ENCODE measurements at regions not wholly inside any gene's neighbourhood (a gene's known extent, or its start where the extent isn't known, plus 50 kb on each side); places are given as distances from the start of the nearest gene placed in this dataset.
"Not testable (repeated sequence)": the region's sequence is repeated elsewhere in the genome, so short reads cannot be mapped to it uniquely, and the experiment has no call there.

GRCh38 chr7:130854481-130854880 lies 120.5 kb upstream of the KLF14 start:
- no peaks in the 10 kb centered on the region for H3K4me1 ChIP-seq (ENCODE audit: control extremely low read depth in 1 of 4, control insufficient read depth in 4 of 4, insufficient read depth in 4 of 4, low read length in 3 of 4)
- H3K27me3 ChIP-seq (replicated peaks in 2 of 5; ENCODE audit: control insufficient read depth in 4 of 5, insufficient read depth in 5 of 5, low read length in 4 of 5) = no peaks in the 10 kb centered on the region
- peaks cover 4 to 33% (median 10%) of the 10 kb centered on the region in 5 experiments for H3K9me3 ChIP-seq (ENCODE audit: control extremely low read depth in 1 of 5, control insufficient read depth in 4 of 5, insufficient read depth in 2 of 5, low read depth in 1 of 5, low read length in 4 of 5)
- H3K27ac ChIP-seq (ENCODE audit: insufficient read depth in 1 of 2, low read depth in 1 of 2, low read length in 2 of 2, poor library complexity in 1 of 2, severe bottlenecking in 2 of 2) = no peak overlapping the region
- no peak for DNase-seq
- no CpG with 5 or more reads among the region's 1 CpG for WGBS (ENCODE audit: insufficient coverage)
- ChIA-PET POLR2A (no interaction called here), CTCF (interaction anchor here (1.9 kb wide), 1 partner anchor 12 kb away, joined by 8 read pairs; no protein-coding TSS in a partner anchor)
- no peak overlapping the region for H3K4me3 ChIP-seq (ENCODE audit: control insufficient read depth in 1 of 7, extremely low read depth in 1 of 7, insufficient read depth in 4 of 7, low read depth in 2 of 7, low read length in 6 of 7)
- peaks cover 4 to 9% (median 7%) of the 10 kb centered on the region in 4 experiments for H3K36me3 ChIP-seq (ENCODE audit: control insufficient read depth in 4 of 4, insufficient read depth in 4 of 4, low read length in 3 of 4)

GRCh38 chr7:130856866-130857265 lies 122.9 kb upstream of the KLF14 start:
- Histone ChIP-seq H3K27me3 (replicated peaks in 2 of 5; ENCODE audit: control insufficient read depth in 4 of 5, insufficient read depth in 5 of 5, low read length in 4 of 5) (no peaks in the 10 kb centered on the region), H3K9me3 (ENCODE audit: control extremely low read depth in 1 of 5, control insufficient read depth in 4 of 5, insufficient read depth in 2 of 5, low read depth in 1 of 5, low read length in 4 of 5) (peaks cover 5 to 46% (median 17%) of the 10 kb centered on the region in 5 experiments), H3K36me3 (ENCODE audit: control insufficient read depth in 4 of 4, insufficient read depth in 4 of 4, low read length in 3 of 4) (peaks cover 4 to 14% (median 7%) of the 10 kb centered on the region in 4 experiments), H3K4me3 (ENCODE audit: control insufficient read depth in 1 of 7, extremely low read depth in 1 of 7, insufficient read depth in 4 of 7, low read depth in 2 of 7, low read length in 6 of 7) (no peak overlapping the region), H3K4me1 (ENCODE audit: control extremely low read depth in 1 of 4, control insufficient read depth in 4 of 4, insufficient read depth in 4 of 4, low read length in 3 of 4) (no peaks in the 10 kb centered on the region), H3K27ac (ENCODE audit: insufficient read depth in 1 of 2, low read depth in 1 of 2, low read length in 2 of 2, poor library complexity in 1 of 2, severe bottlenecking in 2 of 2) (no peak overlapping the region)
- ChIA-PET CTCF (no interaction called here), POLR2A (no interaction called here)
- no peak for DNase-seq

- Histone ChIP-seq H3K36me3 (ENCODE audit: control insufficient read depth in 4 of 4, insufficient read depth in 4 of 4, low read length in 3 of 4) (peaks cover 3 to 14% (median 7%) of the 10 kb centered on the region in 4 experiments), H3K9me3 (ENCODE audit: control extremely low read depth in 1 of 5, control insufficient read depth in 4 of 5, insufficient read depth in 2 of 5, low read depth in 1 of 5, low read length in 4 of 5) (peaks cover 5 to 42% (median 14%) of the 10 kb centered on the region in 5 experiments)
- WGBS (ENCODE audit: insufficient coverage) = 100% methylated on average over 1 of the region's 2 CpGs
- DNase-seq; H3K4me3 ChIP-seq (ENCODE audit: control insufficient read depth in 1 of 7, extremely low read depth in 1 of 7, insufficient read depth in 4 of 7, low read depth in 2 of 7, low read length in 6 of 7); H3K27me3 ChIP-seq (replicated peaks in 2 of 5; ENCODE audit: control insufficient read depth in 4 of 5, insufficient read depth in 5 of 5, low read length in 4 of 5); POLR2A ChIA-PET; H3K27ac ChIP-seq (ENCODE audit: insufficient read depth in 1 of 2, low read depth in 1 of 2, low read length in 2 of 2, poor library complexity in 1 of 2, severe bottlenecking in 2 of 2); H3K4me1 ChIP-seq (ENCODE audit: control extremely low read depth in 1 of 4, control insufficient read depth in 4 of 4, insufficient read depth in 4 of 4, low read length in 3 of 4): not testable (repeated sequence)
- CTCF ChIA-PET = interaction anchor here (1.2 kb wide), 1 partner anchor 29 kb away, joined by 3 read pairs; no protein-coding TSS in a partner anchor
Measured at GRCh38 chr7:130860832-130861231, 126.8 kb upstream of the KLF14 start.

- ChIA-PET POLR2A (no interaction called here), CTCF (interaction anchor here (1.6 to 2.0 kb wide), 2 partner anchors 10 kb away, joined by 4 to 8 read pairs; no protein-coding TSS in a partner anchor)
- WGBS (ENCODE audit: insufficient coverage) = 93% methylated on average over 4 of the region's 4 CpGs
- H3K36me3 ChIP-seq (ENCODE audit: control insufficient read depth in 4 of 4, insufficient read depth in 4 of 4, low read length in 3 of 4) = peaks cover 0 to 31% (median 18%) of the 10 kb centered on the region in 4 experiments
- DNase-seq = peak; percentile 24 to 68 (median 66)
- H3K9me3 ChIP-seq (ENCODE audit: control extremely low read depth in 1 of 5, control insufficient read depth in 4 of 5, insufficient read depth in 2 of 5, low read depth in 1 of 5, low read length in 4 of 5) = peaks cover 0 to 10% (median 8%) of the 10 kb centered on the region in 5 experiments
- H3K4me3 ChIP-seq (ENCODE audit: control insufficient read depth in 1 of 7, extremely low read depth in 1 of 7, insufficient read depth in 4 of 7, low read depth in 2 of 7, low read length in 6 of 7) = no peak overlapping the region
- H3K27ac ChIP-seq (ENCODE audit: insufficient read depth in 1 of 2, low read depth in 1 of 2, low read length in 2 of 2, poor library complexity in 1 of 2, severe bottlenecking in 2 of 2) = no peak overlapping the region
- no peaks in the 10 kb centered on the region for H3K4me1 ChIP-seq (ENCODE audit: control extremely low read depth in 1 of 4, control insufficient read depth in 4 of 4, insufficient read depth in 4 of 4, low read length in 3 of 4)
- no peaks in the 10 kb centered on the region for H3K27me3 ChIP-seq (replicated peaks in 2 of 5; ENCODE audit: control insufficient read depth in 4 of 5, insufficient read depth in 5 of 5, low read length in 4 of 5)
Measured at GRCh38 chr7:130865408-130866236, 131.6 kb upstream of the KLF14 start.

GRCh38 chr7:130867039-130867438 lies 133.0 kb upstream of the KLF14 start:
- H3K27me3 ChIP-seq (replicated peaks in 2 of 5; ENCODE audit: control insufficient read depth in 4 of 5, insufficient read depth in 5 of 5, low read length in 4 of 5) = no peaks in the 10 kb centered on the region
- ChIA-PET POLR2A (no interaction called here), CTCF (interaction anchor here (0.7 to 2.0 kb wide), 3 partner anchors 9 to 115 kb away, joined by 4 to 8 read pairs (median 4); no protein-coding TSS in a partner anchor)
- no peak for DNase-seq
- no peaks in the 10 kb centered on the region for H3K4me1 ChIP-seq (ENCODE audit: control extremely low read depth in 1 of 4, control insufficient read depth in 4 of 4, insufficient read depth in 4 of 4, low read length in 3 of 4)
- H3K9me3 ChIP-seq (ENCODE audit: control extremely low read depth in 1 of 5, control insufficient read depth in 4 of 5, insufficient read depth in 2 of 5, low read depth in 1 of 5, low read length in 4 of 5) = peaks cover 0 to 3% (median 0%) of the 10 kb centered on the region in 5 experiments
- H3K27ac ChIP-seq (ENCODE audit: insufficient read depth in 1 of 2, low read depth in 1 of 2, low read length in 2 of 2, poor library complexity in 1 of 2, severe bottlenecking in 2 of 2) = no peak overlapping the region
- H3K36me3 ChIP-seq (ENCODE audit: control insufficient read depth in 4 of 4, insufficient read depth in 4 of 4, low read length in 3 of 4) = peaks cover 0 to 31% (median 15%) of the 10 kb centered on the region in 4 experiments
- no peak overlapping the region for H3K4me3 ChIP-seq (ENCODE audit: control insufficient read depth in 1 of 7, extremely low read depth in 1 of 7, insufficient read depth in 4 of 7, low read depth in 2 of 7, low read length in 6 of 7)
- no CpG with 5 or more reads among the region's 2 CpGs for WGBS (ENCODE audit: insufficient coverage)

- Histone ChIP-seq H3K9me3 (ENCODE audit: control extremely low read depth in 1 of 5, control insufficient read depth in 4 of 5, insufficient read depth in 2 of 5, low read depth in 1 of 5, low read length in 4 of 5) (peaks cover 0 to 3% (median 0%) of the 10 kb centered on the region in 5 experiments), H3K36me3 (ENCODE audit: control insufficient read depth in 4 of 4, insufficient read depth in 4 of 4, low read length in 3 of 4) (peaks cover 0 to 35% (median 14%) of the 10 kb centered on the region in 4 experiments), H3K27ac (ENCODE audit: insufficient read depth in 1 of 2, low read depth in 1 of 2, low read length in 2 of 2, poor library complexity in 1 of 2, severe bottlenecking in 2 of 2) (no peak overlapping the region), H3K4me1 (ENCODE audit: control extremely low read depth in 1 of 4, control insufficient read depth in 4 of 4, insufficient read depth in 4 of 4, low read length in 3 of 4) (peaks cover 0 to under 1% (median 0%) of the 10 kb centered on the region in 4 experiments), H3K4me3 (ENCODE audit: control insufficient read depth in 1 of 7, extremely low read depth in 1 of 7, insufficient read depth in 4 of 7, low read depth in 2 of 7, low read length in 6 of 7) (no peak overlapping the region), H3K27me3 (replicated peaks in 2 of 5; ENCODE audit: control insufficient read depth in 4 of 5, insufficient read depth in 5 of 5, low read length in 4 of 5) (no peaks in the 10 kb centered on the region)
- ChIA-PET CTCF (interaction anchor here (0.7 to 2.0 kb wide), 5 partner anchors 8 to 115 kb away, joined by 3 to 8 read pairs (median 4); no protein-coding TSS in a partner anchor), POLR2A (no interaction called here)
- 40% methylated on average over 1 of the region's 1 CpG for whole genome bisulfite sequencing (ENCODE audit: insufficient coverage)
- DNase-seq = no peak
Measured at GRCh38 chr7:130867581-130868136, 133.7 kb upstream of the KLF14 start.

GRCh38 chr7:130868139-130868538 lies 134.1 kb upstream of the KLF14 start:
- ChIA-PET CTCF (interaction anchor here (0.9 to 2.0 kb wide), 3 partner anchors 10 to 36 kb away, joined by 3 to 8 read pairs (median 3); no protein-coding TSS in a partner anchor), POLR2A (no interaction called here)
- Histone ChIP-seq H3K36me3 (ENCODE audit: control insufficient read depth in 4 of 4, insufficient read depth in 4 of 4, low read length in 3 of 4) (peaks cover 0 to 39% (median 14%) of the 10 kb centered on the region in 4 experiments), H3K4me1 (ENCODE audit: control extremely low read depth in 1 of 4, control insufficient read depth in 4 of 4, insufficient read depth in 4 of 4, low read length in 3 of 4) (peaks cover 0 to 6% (median 2%) of the 10 kb centered on the region in 4 experiments), H3K27ac (ENCODE audit: insufficient read depth in 1 of 2, low read depth in 1 of 2, low read length in 2 of 2, poor library complexity in 1 of 2, severe bottlenecking in 2 of 2) (no peak overlapping the region), H3K27me3 (replicated peaks in 2 of 5; ENCODE audit: control insufficient read depth in 4 of 5, insufficient read depth in 5 of 5, low read length in 4 of 5) (no peaks in the 10 kb centered on the region), H3K4me3 (ENCODE audit: control insufficient read depth in 1 of 7, extremely low read depth in 1 of 7, insufficient read depth in 4 of 7, low read depth in 2 of 7, low read length in 6 of 7) (no peak overlapping the region), H3K9me3 (ENCODE audit: control extremely low read depth in 1 of 5, control insufficient read depth in 4 of 5, insufficient read depth in 2 of 5, low read depth in 1 of 5, low read length in 4 of 5) (peaks cover 0 to 2% (median 0%) of the 10 kb centered on the region in 5 experiments)
- WGBS (ENCODE audit: insufficient coverage) = 95% methylated on average over 5 of the region's 6 CpGs
- DNase-seq = no peak
